C1 segment of cervical spinal cord (tissue), 14 donors: ENCODE measurements at regions not wholly inside any gene's neighbourhood (a gene's known extent, or its start where the extent isn't known, plus 50 kb on each side); places are given as distances from the start of the nearest gene placed in this dataset.
A peak's percentile ranks its signal among the peaks of the same experiment; 100 is the strongest.

Experiments
- DNase-seq, 14 donors: peaks; one replicate each; lab custom pipeline; 2025; lab: John Stamatoyannopoulos, UW

- no peak for DNase-seq
These were observed 548.1 kb upstream of the AGTR1 start for GRCh38 chr3:148149556-148149955.

DNA sequence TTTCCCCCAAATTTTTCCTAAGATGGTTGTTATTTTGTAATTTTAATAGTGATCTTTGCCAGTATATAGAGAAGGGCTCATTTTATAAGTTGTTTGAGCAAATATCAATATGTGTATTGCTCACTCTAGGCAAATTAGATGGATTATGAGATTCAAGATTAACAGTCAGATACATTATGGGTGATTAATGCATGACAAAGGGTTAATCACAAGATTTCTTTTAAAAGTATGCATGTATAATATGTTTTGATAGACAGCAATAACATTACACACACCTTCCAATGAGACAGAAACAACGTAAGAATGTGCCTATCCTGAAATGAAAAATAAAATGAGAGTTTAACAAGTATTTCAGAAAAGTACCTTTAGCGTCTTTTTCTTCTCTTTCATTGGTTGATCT is 547.6 kb upstream of the AGTR1 start:
- DNase-seq = no peak

GRCh38 chr3:148158210-148158609 is 539.5 kb upstream of the AGTR1 start:
- DNase-seq = peak in 6 of 14 donors; percentile 1 to 9 (median 3)

GRCh38 chr3:148162132-148162531 is 535.6 kb upstream of the AGTR1 start:
- peak in 1 of 14 donors; percentile 25 for DNase-seq

DNA sequence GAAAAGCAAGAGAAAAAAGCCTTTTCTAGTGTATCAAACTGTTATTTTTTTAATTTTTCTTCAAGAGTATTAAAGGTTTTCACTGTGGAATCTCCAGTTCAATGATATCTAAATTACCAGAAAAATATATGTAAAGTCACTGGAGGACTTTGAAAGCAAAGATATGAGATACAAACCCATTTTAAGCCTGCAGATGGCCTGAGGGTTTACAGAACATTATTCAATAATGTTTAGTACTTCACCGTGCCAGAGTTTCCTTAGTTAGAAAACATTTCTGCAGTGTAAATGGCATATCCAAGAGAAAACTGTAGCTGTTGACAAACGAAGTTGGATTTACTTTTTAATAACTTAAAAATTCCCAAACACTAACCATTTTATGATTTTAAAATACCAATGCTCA is 529.4 kb upstream of the AGTR1 start:
- no peak for DNase-seq

DNA sequence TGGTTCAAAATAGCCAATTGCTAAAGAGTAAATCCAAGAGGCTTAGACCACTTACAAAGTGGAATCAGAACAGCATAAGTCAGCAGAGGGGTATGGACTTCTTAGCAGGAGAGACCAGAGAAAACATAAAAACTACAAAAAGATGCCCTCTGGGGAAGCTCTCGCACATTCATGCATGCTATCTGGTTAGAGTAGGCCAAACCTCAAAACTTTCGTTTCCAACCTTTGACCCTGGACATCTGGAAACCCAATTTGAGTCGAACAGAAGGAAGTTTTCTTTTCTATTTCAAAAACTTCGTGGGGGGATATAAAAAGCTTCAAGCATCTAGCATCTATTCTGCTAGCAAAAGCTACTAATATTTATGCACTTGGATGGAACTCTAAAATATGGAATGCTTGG is 523.9 kb upstream of the AGTR1 start:
- DNase-seq = no peak

DNA sequence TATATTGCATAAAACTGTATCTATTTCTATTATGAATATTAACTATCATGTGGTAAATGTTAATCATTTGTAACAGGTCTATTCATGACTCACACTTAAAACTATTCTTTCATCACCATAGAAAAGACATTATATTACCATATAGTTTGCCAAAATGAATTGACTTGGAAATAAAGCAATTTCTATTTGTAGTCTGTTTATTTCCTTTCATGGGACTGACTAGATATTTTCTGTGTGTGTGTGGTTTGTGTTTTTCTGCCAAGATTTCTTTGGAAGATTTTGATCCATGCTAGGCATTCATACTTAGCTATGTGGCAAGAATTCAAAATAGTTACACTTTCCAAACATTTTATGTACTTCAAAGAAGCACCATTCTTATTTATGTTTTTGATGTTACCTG is 522.5 kb upstream of the AGTR1 start:
- DNase-seq = no peak

DNA sequence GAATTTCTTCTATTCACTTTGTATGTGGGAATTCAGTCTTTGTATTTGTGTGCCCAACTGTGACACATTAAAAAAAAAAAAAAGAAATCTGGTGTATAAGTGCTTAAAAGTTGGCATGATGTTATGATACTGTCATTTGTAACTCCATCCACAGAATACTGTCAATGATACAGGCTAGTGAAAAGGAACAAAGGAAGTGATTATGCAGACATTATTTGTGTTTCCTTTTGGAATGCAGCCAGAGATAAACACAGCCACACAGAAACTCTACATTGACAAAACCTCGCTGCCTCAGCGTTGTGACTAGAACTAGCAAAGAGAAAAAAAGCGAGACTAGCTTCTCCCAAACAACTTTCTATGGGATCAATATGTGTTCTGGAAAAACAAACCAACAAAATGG is 519.2 kb upstream of the AGTR1 start:
- DNase-seq = no peak

GRCh38 chr3:148184798-148185197 is 512.9 kb upstream of the AGTR1 start:
- no peak for DNase-seq

DNA sequence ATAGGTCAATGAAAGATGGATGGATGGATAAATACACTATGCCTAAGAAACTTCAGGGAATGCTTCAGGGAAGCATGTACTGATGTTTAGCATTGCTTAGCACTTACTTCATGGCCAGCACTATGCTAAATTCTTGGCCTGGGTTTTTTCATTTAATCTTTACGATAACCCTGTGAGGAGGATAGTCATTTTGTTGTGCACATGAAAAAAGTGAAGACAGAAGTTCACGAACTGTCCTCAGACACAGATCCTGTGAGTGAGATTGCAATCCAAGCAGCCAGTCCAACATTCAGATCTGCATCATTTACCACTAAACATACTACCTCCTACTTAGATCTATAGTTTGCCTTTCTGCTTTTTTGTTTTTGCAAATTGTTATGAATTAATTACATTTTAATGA is 510.8 kb upstream of the AGTR1 start:
- no peak for DNase-seq

DNA sequence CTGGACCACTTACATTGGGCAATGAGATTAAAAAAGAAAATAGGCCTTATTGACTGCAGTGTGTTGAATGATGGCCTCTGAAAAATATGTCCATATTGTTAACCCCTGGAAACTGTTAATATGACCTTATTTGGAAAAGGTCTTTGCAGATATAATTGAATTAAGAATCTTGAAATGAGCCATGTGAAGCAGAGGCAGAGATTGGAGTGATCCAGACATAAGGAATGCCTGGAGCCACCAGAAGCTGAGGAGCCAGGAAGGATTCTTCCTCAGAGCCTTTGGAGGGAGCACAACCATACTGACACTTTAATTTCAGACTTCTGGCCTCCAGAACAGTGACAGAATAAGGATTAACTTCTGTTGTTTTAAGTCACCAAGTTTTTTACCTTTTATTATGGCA is 510.4 kb upstream of the AGTR1 start:
- no peak for DNase-seq

DNA sequence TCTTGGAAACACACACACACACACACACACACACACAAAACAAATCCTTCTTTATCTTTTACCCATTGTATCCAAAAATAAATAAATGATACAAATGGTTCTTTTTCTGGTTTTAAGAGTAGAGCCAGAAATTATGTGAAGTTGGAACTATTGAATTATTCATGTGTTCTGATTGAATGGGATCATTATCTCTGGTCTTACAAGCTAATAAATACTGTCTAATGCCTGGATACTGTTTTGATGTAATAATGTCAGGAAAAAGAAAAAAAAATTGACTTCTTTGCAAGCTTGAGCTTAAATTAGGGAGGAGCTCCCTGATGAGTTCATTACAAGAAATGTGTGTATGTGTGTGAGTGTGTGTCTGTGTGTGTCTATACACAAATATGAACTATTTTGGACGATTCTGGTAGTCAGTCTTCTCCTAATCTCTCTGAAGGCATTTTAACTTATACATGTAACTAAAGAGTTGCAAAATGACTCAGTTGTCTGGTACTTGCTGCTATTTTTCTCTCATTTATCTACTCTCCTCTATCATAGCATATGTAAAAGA is 507.2 kb upstream of the AGTR1 start:
- DNase-seq = peak in 1 of 14 donors; percentile 34

DNA sequence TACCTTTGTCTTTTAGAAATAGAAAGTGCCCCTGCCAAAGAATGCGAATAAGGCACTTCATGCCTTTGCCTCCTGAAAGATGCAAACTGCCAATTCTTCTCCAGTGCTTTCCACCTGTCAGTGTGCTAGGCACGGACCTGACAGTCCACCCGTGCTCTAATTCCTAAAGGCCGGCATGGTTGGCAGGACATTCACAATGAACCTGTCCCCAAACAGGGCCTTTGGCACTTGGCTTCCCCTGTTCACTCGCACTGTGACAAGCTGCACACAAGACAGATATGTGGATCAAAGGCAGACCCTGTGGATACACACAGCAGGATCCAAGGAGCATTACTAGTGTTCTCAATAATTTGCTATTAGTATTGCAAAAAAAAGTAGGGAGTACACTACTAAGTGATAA is 505.7 kb upstream of the AGTR1 start:
- DNase-seq = peak in 1 of 14 donors; percentile 12

DNA sequence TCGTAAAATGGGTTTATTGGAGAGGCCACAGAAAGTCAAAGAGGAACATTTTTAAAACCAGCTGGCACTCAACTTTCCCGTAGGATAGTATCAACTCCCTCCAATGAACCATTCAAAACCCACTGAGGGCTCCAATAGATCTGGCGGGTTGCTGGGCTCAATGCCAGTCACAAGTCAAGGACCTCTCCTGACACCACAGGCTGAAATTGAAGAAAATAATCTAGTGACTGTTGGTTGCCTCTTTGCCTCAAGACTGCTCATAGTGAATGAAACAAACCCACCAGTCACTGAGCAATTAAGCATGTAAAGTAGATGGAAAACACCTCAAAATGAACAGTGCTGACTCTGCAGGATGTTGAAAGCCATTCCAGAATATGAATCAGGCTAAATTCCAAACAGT is 500.6 kb upstream of the AGTR1 start:
- DNase-seq = no peak

DNA sequence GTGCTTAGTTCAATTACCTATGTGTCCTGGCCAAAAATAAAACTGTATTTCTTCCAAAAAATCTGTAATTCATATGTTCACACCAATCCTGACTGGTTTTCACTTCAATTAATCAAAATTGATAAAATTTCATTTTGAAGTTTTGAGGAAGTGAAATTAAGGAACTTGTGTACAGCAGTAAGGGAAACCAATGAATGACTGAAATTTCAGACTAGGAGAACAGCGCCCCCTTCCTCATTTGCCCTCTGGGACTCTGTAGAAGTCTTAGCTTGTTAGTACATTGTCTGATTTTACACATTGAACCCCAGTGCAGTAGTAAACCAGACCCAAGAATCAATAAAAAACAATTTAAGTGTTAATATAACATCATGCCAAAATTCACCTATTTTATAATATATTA is 495.3 kb upstream of the AGTR1 start:
- DNase-seq = no peak

DNA sequence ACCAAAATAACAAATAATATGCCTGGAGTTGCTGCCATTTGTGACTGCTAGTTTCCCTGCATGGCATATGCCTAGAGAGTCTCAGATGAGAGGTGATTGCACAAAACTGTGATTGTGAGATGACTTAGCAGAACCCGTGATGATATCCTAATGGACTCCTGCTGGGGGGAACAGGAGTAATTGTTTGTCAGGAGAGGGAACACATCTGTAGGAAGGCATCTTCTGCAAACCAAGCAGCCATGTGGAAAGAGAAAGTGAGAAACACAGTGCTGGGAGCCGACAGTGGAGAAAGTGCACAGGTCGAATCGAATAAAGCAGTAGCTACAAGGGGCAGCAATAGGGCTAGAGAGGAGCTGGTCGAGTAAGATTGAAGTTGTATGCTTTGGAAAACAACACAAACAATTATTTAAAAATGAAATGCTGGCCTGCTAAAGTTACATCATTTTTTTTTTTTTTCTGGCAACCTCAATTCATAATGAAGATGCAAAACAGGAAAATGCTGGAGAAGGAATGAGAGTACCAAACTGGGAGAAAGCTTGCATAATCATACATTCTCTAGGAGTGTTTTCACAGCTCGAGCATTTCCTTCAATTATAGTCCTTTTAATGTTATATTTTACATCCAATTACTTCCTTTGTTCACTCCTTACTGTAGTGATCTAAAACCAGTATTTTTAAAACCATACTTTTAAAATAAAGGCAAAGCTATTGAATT is 494.2 kb upstream of the AGTR1 start:
- DNase-seq = peak in 2 of 14 donors; percentile 10 to 17

- DNase-seq = no peak
These were observed 493.6 kb upstream of the AGTR1 start for GRCh38 chr3:148204131-148204530.

- DNase-seq = no peak
These were observed 491.7 kb upstream of the AGTR1 start for GRCh38 chr3:148205977-148206376.

DNA sequence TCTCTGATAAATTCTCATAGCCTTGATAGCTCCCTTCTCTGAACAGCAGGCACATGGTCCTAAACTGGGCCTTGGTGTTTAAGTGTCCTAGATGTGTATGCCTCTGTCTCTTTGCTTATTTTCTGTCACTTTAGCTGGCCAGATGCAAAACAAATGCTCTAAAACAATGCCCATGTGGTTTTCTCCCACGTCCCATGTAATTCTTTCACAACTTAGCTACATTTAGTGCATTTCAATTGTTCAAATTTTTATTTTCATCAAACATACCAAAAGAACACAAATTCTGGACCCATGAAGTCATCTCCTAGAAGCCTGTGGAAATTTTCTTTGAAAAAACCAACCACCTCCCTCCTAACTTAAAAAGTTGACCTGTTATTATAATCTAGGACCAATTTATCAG is 491.3 kb upstream of the AGTR1 start:
- no peak for DNase-seq

GRCh38 chr3:148208975-148209374 is 488.7 kb upstream of the AGTR1 start:
- no peak for DNase-seq

GRCh38 chr3:148211725-148212124 is 486.0 kb upstream of the AGTR1 start:
- DNase-seq = no peak

DNA sequence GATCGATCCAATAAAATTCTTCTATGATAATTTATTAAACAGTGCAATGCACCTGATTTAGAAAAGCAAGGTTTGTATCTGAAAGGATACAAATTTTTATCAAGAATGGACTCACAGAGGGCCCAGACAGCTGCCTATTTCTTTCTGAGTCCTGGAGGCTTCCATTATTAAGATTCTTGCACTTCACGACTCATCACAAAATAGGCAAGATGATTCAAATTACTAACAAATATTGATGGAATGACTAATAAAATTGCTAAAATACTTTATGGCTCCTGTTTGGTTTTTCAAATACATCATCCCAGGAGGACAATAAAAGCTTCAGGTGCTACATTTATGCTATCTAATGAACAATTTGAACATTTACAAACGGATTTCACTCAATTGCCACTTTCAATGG is 483.0 kb upstream of the AGTR1 start:
- no peak for DNase-seq

DNA sequence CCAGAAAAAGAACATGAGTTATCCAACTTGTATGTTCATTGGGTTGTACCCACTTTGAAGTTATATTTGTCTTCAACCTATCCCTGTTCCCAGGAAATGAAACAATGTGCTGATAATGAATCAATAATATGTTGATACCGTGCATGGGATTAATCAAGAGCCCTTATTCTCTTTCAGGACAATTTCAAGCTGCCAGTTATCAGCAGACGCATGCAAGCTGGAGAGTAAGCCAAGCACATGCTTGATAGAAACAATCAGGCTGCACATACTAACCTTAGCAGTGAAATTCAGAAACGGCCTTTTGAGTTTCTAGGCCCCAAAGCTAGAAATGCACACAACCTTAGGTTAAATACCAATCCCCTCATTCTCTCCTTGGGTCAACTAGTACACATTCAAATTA is 480.4 kb upstream of the AGTR1 start:
- no peak for DNase-seq

DNA sequence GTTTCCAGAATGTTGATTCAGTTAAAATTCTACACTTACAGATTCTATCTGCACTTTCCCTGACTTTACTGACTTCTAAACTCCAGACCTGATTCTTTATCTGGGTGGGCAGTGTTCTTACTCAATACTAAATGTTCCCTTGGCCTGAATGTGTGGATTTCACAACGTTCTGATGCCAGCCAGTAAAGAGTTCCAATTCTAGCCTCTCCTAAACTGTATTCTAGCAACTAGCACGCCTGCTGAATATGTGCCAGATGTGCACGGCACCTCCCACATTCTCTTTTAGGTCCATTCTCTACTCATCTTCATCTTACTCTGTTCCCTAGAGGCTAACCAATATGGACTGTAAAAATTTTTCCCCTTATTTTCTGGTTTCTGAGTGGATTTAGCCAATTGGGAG is 479.5 kb upstream of the AGTR1 start:
- DNase-seq = no peak
